ENCODE measurements at regions not wholly inside any gene's neighbourhood (a gene's known extent, or its start where the extent isn't known, plus 50 kb on each side); places are given as distances from the start of the nearest gene placed in this dataset.

DNA sequence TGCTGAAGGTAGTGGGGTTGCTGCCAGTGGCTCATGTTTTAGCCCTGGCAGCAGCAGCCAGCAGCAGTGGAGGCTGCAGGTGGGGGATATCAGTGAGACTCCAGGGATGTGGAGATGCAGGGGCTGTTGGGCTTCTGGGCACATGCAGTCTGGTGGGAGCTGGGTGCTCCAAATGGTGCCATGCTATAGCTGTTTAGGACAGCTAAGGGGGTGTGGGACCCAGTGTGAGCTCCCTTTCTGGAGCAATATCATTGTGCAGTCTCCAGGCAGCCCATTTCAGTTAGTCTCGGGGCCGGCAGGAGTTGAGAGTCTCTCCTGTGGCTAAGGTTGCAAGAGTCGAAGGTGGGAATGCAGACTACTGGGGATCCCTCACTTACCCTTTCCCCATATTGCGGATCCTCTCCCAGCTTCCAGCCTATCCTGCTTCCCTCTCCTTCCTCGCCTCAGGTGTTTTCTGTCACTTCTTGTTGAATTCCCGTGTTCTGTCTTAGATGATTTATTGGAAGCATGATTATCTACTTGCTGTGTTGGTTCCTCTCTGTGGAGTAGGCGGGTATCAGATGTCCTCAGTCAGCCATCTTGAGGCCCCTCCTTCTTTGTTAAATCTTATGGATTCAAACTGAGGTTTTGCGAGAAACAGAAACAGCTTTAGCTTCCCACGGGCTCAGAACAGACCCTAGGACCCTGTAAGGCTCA lies 112.0 kb downstream of the FAM43A start:
- no peak for FAIRE-seq

DNA sequence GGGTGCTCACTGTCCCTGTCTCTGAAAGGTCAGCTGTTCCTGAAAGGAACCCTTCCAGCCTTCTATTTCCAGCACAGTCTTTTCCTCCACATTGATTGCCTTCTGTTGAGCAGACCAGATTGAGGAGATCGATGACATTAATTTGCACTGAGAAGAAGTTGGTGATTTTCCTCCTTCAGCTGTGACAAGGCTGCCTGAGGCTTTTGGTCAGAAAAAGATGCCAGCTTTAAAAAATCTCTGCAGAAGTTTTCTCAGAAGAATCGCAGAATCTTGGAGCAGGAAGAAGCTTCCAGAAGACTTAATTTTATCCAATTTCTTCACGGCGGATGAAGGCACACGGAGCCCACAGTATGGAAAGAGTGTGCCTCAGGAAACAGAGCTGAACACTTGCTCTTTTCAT lies 112.8 kb downstream of the FAM43A start:
- no peak for TF ChIP-seq POU2F2 (IDR thresholded peaks at IDR 0.05; ENCODE audit: low read depth, low read length)
- no peak for TF ChIP-seq PAX5 (IDR thresholded peaks at IDR 0.05; ENCODE audit: insufficient read depth, low read length, severe bottlenecking)
- no peak for TF ChIP-seq POLR2AphosphoS5 (IDR thresholded peaks at IDR 0.05; ENCODE audit: low read depth, low read length)
- no peak for TF ChIP-seq TAF1 (IDR thresholded peaks at IDR 0.05; ENCODE audit: low read depth, low read length)
- no peak for TF ChIP-seq POLR2A (IDR thresholded peaks at IDR 0.05; ENCODE audit: low read depth, low read length)
- FAIRE-seq (no peak), DNase-seq (ENCODE audit: insufficient read length, low spot score) (no peak)

More for the DNA sequence above, 112.0 kb downstream of the FAM43A start:
- no peak for DNase-seq (ENCODE audit: insufficient read length, low spot score)
- no peak for TF ChIP-seq SPI1 (IDR thresholded peaks at IDR 0.05; ENCODE audit: low read depth, low read length)
- TF ChIP-seq PAX5 (IDR thresholded peaks at IDR 0.05; ENCODE audit: insufficient read depth, low read length, severe bottlenecking) = no peak

DNA sequence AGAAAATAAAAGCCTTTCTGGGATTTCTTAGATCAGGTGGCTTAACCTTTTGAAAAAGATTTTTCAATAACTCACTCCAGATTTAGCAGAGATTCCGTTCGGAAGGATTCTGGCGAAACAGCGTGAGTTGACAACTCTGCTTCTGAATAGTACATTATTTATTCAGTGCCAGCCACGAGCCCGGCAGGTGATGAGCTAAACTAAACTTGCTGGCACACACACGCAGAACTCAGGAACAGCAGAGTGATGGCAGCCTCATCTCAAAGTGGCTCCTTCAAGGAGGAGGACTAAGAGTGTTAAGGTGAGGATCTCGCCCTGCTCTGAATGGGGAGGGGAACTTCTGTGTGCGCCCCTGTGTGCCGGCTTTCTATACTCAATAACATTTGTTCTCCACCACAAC lies 114.3 kb downstream of the FAM43A start:
- TF ChIP-seq POLR2A (IDR thresholded peaks at IDR 0.05; ENCODE audit: low read depth, low read length) = no peak
- TF ChIP-seq POU2F2 (IDR thresholded peaks at IDR 0.05; ENCODE audit: low read depth, low read length) = no peak
- TF ChIP-seq SPI1 (IDR thresholded peaks at IDR 0.05; ENCODE audit: low read depth, low read length) = no peak
- TF ChIP-seq PAX5 (IDR thresholded peaks at IDR 0.05; ENCODE audit: insufficient read depth, low read length, severe bottlenecking) = no peak
- no peak for TF ChIP-seq POLR2AphosphoS5 (IDR thresholded peaks at IDR 0.05; ENCODE audit: low read depth, low read length)
- no peak for TF ChIP-seq TAF1 (IDR thresholded peaks at IDR 0.05; ENCODE audit: low read depth, low read length)
- FAIRE-seq (no peak), DNase-seq (ENCODE audit: insufficient read length, low spot score) (no peak)

DNA sequence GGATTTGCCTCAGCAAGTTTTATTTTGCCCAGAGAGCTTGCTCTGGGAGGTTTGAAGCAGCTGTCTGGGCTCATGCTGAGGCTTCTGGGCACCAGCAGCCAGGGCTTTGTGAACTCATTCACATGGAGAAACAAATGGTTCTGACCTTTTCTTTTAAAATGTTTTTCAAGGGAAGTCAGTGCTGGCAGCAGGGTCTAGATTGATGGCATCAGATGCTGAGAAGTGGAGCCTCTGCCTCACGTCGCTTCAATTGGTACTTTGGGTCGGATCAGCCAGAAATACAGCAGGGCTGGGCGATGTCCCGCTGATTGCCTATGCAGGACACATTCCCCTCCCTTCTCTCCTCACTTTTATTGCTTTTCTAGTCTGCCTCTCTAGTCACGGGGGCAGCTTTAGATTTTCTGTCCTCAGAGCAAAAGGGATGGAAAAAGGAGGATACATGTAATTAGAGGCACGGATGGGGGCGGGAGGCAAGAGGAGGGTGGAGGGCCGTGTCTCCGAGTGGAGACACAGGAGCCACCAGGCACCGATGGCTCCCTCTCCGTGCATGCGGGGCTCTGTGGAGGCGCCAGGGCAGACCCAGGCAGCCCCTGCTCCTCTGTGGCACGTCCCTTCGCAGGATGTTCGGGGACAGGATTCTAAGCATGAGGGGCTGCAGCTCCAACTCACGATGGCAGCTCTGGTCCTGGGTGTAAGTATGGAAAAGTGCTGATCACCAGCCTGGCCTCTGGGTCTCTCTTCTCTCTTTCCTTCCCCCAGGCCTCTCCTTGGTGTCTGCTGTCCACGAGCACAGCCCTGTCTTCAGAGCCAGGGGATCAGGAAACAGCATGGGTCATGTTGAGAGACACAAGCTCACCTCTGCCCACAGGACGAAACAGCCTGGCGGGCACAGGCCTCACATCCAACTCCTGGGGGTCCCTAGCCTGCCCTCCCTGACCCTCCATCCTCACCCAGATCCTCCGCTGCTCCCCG lies 116.1 kb downstream of the FAM43A start:
- no peak for DNase-seq (ENCODE audit: insufficient read length, low spot score)
- no peak for FAIRE-seq

DNA sequence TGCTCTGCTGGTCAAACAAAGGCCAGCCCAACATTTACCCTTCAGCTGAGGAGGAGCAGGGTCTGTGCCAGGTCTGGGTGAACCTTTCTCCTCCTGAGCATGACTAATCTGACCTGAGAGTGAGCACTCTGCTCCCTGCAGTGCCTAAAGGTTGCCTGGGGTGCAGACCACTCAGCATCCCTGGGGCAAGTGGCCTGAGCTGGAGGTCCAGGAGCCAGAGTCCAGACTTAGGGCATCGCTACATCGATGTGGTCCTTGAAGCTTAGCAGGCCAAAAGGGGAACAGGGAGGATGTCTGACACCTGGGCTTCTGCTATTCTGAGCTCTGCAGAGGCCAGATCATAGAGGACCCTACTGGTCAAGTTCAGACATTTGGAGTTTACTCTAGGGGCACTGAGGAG lies 119.1 kb downstream of the FAM43A start:
- FAIRE-seq (no peak), DNase-seq (ENCODE audit: insufficient read length, low spot score) (no peak)
- no peak for TF ChIP-seq POU2F2 (IDR thresholded peaks at IDR 0.05; ENCODE audit: low read depth, low read length)
- TF ChIP-seq POLR2AphosphoS5 (IDR thresholded peaks at IDR 0.05; ENCODE audit: low read depth, low read length) = no peak
- TF ChIP-seq TAF1 (IDR thresholded peaks at IDR 0.05; ENCODE audit: low read depth, low read length) = no peak
- TF ChIP-seq POLR2A (IDR thresholded peaks at IDR 0.05; ENCODE audit: low read depth, low read length) = no peak
- TF ChIP-seq SPI1 (IDR thresholded peaks at IDR 0.05; ENCODE audit: low read depth, low read length) = no peak
- no peak for TF ChIP-seq PAX5 (IDR thresholded peaks at IDR 0.05; ENCODE audit: insufficient read depth, low read length, severe bottlenecking)

More for the DNA sequence above, 116.1 kb downstream of the FAM43A start:
- TF ChIP-seq SPI1 (IDR thresholded peaks at IDR 0.05; ENCODE audit: low read depth, low read length) (no peak), TAF1 (IDR thresholded peaks at IDR 0.05; ENCODE audit: low read depth, low read length) (no peak), POLR2AphosphoS5 (IDR thresholded peaks at IDR 0.05; ENCODE audit: low read depth, low read length) (no peak), POU2F2 (IDR thresholded peaks at IDR 0.05; ENCODE audit: low read depth, low read length) (no peak), PAX5 (IDR thresholded peaks at IDR 0.05; ENCODE audit: insufficient read depth, low read length, severe bottlenecking) (no peak), POLR2A (IDR thresholded peaks at IDR 0.05; ENCODE audit: low read depth, low read length) (no peak)

DNA sequence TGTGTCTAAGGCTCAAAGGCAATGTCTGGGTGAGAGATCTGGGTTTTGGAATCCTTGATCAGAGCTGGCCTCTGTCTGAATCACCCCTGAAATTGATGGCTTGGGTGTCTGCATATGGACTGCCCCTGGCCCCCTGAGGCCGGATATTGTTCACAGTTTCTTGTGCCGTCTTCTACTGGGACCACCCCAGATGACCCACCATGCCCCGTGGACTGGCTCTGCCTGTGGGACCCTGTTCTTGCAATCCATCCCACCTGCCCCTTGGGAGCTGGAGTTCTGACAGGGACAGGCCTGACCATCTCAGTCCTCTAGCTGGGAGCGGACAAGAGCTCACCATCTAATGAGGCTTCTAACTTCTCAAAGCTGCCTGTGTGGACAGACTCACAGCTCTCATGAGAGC lies 119.9 kb downstream of the FAM43A start:
- DNase-seq (ENCODE audit: insufficient read length, low spot score) (no peak), FAIRE-seq (no peak)
- TF ChIP-seq POLR2A (IDR thresholded peaks at IDR 0.05; ENCODE audit: low read depth, low read length) (no peak), SPI1 (IDR thresholded peaks at IDR 0.05; ENCODE audit: low read depth, low read length) (no peak), POLR2AphosphoS5 (IDR thresholded peaks at IDR 0.05; ENCODE audit: low read depth, low read length) (no peak), TAF1 (IDR thresholded peaks at IDR 0.05; ENCODE audit: low read depth, low read length) (no peak), PAX5 (IDR thresholded peaks at IDR 0.05; ENCODE audit: insufficient read depth, low read length, severe bottlenecking) (no peak), POU2F2 (IDR thresholded peaks at IDR 0.05; ENCODE audit: low read depth, low read length) (no peak)

DNA sequence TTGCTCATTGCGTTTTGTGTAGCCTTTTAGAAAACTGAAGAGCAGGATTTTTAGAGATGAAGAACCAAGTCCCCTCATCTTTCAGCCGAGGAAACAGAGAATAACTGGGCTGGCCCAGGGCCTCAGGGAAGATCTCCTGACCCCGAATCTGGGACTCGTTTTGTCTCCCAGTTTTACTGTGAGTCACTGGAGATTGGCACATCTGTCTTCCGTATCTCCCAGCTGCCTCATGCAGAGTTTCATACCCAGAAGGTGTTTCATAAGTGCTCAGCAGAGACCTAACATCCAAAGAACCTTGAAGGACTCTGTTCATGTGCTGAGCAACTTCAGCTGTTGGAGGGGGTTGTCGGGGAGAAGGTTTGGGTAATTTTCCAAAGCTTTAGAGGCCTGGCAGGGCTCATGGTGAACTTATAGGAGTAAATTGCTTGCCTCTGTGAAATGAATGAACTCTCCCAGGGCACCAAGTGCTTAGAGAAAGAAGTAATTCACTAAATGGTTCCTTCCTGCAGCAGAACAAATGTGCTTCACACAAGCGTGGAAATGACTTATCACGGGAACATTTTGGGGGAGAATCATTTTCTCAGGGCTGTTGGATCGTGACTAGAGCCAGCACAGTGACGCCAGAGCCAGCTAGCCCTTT lies 121.4 kb downstream of the FAM43A start:
- DNase-seq (ENCODE audit: insufficient read length, low spot score) = no peak

DNA sequence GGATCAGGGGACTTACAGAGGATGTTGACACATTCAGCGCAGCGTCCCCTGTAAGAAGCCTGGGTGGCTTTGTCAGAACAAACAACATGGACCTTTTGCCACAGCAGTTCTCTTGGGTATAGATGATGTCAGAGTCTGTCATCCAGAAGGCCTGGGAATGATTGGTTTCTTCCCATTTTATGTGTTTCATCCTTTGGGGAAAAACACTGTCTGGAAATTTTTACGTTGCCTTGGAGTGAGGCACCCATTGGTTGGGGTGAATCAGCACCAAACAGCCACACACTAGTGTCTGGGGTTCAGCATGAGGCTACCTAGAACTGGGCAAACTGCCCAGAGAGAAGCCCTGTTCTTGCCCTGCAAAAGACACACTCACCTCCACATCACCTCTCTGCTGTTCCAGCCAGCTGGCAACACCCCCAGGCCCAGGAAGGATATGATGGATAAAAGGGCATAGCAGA lies 123.0 kb downstream of the FAM43A start:
- FAIRE-seq (no peak), DNase-seq (ENCODE audit: insufficient read length, low spot score) (no peak)
- no peak for TF ChIP-seq SPI1 (IDR thresholded peaks at IDR 0.05; ENCODE audit: low read depth, low read length)
- no peak for TF ChIP-seq TAF1 (IDR thresholded peaks at IDR 0.05; ENCODE audit: low read depth, low read length)
- TF ChIP-seq PAX5 (IDR thresholded peaks at IDR 0.05; ENCODE audit: insufficient read depth, low read length, severe bottlenecking) = no peak
- TF ChIP-seq POU2F2 (IDR thresholded peaks at IDR 0.05; ENCODE audit: low read depth, low read length) = no peak
- TF ChIP-seq POLR2A (IDR thresholded peaks at IDR 0.05; ENCODE audit: low read depth, low read length) = no peak
- no peak for TF ChIP-seq POLR2AphosphoS5 (IDR thresholded peaks at IDR 0.05; ENCODE audit: low read depth, low read length)

More for the DNA sequence above, 121.4 kb downstream of the FAM43A start:
- FAIRE-seq = no peak
- TF ChIP-seq TAF1 (IDR thresholded peaks at IDR 0.05; ENCODE audit: low read depth, low read length) = no peak
- TF ChIP-seq PAX5 (IDR thresholded peaks at IDR 0.05; ENCODE audit: insufficient read depth, low read length, severe bottlenecking) = no peak
- no peak for TF ChIP-seq POLR2AphosphoS5 (IDR thresholded peaks at IDR 0.05; ENCODE audit: low read depth, low read length)
- TF ChIP-seq POU2F2 (IDR thresholded peaks at IDR 0.05; ENCODE audit: low read depth, low read length) = no peak
- no peak for TF ChIP-seq POLR2A (IDR thresholded peaks at IDR 0.05; ENCODE audit: low read depth, low read length)
- TF ChIP-seq SPI1 (IDR thresholded peaks at IDR 0.05; ENCODE audit: low read depth, low read length) = no peak

DNA sequence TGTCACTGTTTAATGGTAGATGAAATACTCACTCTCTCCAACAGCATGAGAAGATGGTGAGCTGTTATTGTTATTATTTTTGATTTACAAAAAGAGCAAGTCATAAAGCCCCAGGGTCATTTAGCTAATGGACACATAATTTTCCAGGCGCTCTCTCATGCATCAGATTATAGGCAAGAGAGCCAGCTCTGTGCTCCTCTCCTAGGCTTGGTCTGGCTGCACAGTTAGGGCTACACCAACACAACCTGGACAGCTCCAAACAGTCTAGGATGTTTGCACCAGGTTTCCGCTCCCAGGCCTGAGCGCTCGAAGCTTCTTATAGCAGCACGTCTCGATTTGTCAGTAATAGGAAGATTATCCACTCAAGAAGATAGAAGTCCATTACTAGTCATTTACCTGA lies 123.7 kb downstream of the FAM43A start:
- TF ChIP-seq PAX5 (IDR thresholded peaks at IDR 0.05; ENCODE audit: insufficient read depth, low read length, severe bottlenecking) (no peak), TAF1 (IDR thresholded peaks at IDR 0.05; ENCODE audit: low read depth, low read length) (no peak), SPI1 (IDR thresholded peaks at IDR 0.05; ENCODE audit: low read depth, low read length) (no peak), POLR2A (IDR thresholded peaks at IDR 0.05; ENCODE audit: low read depth, low read length) (no peak)
- no peak for DNase-seq (ENCODE audit: insufficient read length, low spot score)
- FAIRE-seq = no peak

Measured in GM12891 (cell line).